Hepatocyte (in vitro differentiated cells): ENCODE measurements at regions not wholly inside any gene's neighbourhood (a gene's known extent, or its start where the extent isn't known, plus 50 kb on each side); places are given as distances from the start of the nearest gene placed in this dataset.
"Not testable (repeated sequence)": the region's sequence is repeated elsewhere in the genome, so short reads cannot be mapped to it uniquely, and the experiment has no call there.

Source experiments
- DNase-seq: peaks from one replicate; pipeline ENCODE4 v3.0.0-alpha.2; 2016; ENCODE audit warnings: low spot score
- H2AFZ ChIP-seq: fragments of 200-600 bp; sonication (generic); 2 replicates; pipeline ENCODE4 v1.6.0; 2016; ENCODE audit warnings: antibody characterized with exemption, mild to moderate bottlenecking
- H3K27ac ChIP-seq: fragments of 200-600 bp; sonication (generic); 2 replicates; pipeline ENCODE4 v1.5.1; 2016; ENCODE audit warnings: mild to moderate bottlenecking
- H3K27me3 ChIP-seq: fragments of 200-600 bp; sonication (generic); 2 replicates; pipeline ENCODE4 v1.6.1; 2016
- H3K36me3 ChIP-seq: fragments of 200-600 bp; sonication (generic); replicated peaks from 2 replicates; pipeline ENCODE4 v1.5.1; 2016; ENCODE audit warnings: low read depth; ENCODE audit not compliant: insufficient read depth
- H3K4me1 ChIP-seq: fragments of 200-600 bp; sonication (generic); 2 replicates; pipeline ENCODE4 v1.5.1; 2016; ENCODE audit warnings: mild to moderate bottlenecking, moderate library complexity; ENCODE audit not compliant: insufficient read depth
- H3K4me2 ChIP-seq: fragments of 200-600 bp; sonication (generic); 2 replicates; pipeline ENCODE4 v1.6.0; 2016
- H3K4me3 ChIP-seq: fragments of 200-600 bp; sonication (generic); 2 replicates; pipeline ENCODE4 v1.5.1; 2016; ENCODE audit warnings: mild to moderate bottlenecking
- H3K79me2 ChIP-seq: fragments of 200-600 bp; sonication (generic); 2 replicates; pipeline ENCODE4 v1.6.0; 2017; ENCODE audit warnings: mild to moderate bottlenecking
- H3K9me2 ChIP-seq: fragments of 200-600 bp; sonication (generic); replicated peaks from 2 replicates; pipeline ENCODE4 v1.6.0; 2017; ENCODE audit warnings: mild to moderate bottlenecking; ENCODE audit not compliant: insufficient read depth
- H3K9me3 ChIP-seq: fragments of 200-600 bp; sonication (generic); 2 replicates; pipeline ENCODE4 v1.5.1; 2016; ENCODE audit warnings: low read depth, mild to moderate bottlenecking
- H4K20me1 ChIP-seq: fragments of 200-600 bp; sonication (generic); 2 replicates; pipeline ENCODE4 v1.6.0; 2016; ENCODE audit warnings: mild to moderate bottlenecking; ENCODE audit not compliant: insufficient read depth, poor library complexity, severe bottlenecking
- EZH2 ChIP-seq: fragments of 200-600 bp; sonication (generic); IDR thresholded peaks from 2 replicates; pipeline ENCODE4 v1.6.1; 2016; ENCODE audit warnings: antibody characterized with exemption, mild to moderate bottlenecking, borderline replicate concordance
- EZH2phosphoT487 ChIP-seq: fragments of 200-600 bp; sonication (generic); IDR thresholded peaks from one replicate; pipeline ENCODE4 v1.6.1; 2018; ENCODE audit warnings: antibody characterized with exemption, mild to moderate bottlenecking, low read depth, moderate library complexity; ENCODE audit not compliant: unreplicated experiment, severe bottlenecking
- WGBS: methylation state at CpG from one replicate; pipeline ENCODE4 v1.1.6; 2016; ENCODE audit warnings: low lambda C conversion rate; ENCODE audit errors: missing lambda C conversion rate; 5-methylcytosine and 5-hydroxymethylcytosine counted together
- TF ChIP-seq, protein P1 (sequence below): fragments of 200-600 bp; sonication (generic); IDR thresholded peaks from 2 replicates; pipeline ENCODE4 v1.5.1; 2016; ENCODE audit warnings: antibody characterized with exemption, mild to moderate bottlenecking; ENCODE audit not compliant: poor library complexity

DNA sequence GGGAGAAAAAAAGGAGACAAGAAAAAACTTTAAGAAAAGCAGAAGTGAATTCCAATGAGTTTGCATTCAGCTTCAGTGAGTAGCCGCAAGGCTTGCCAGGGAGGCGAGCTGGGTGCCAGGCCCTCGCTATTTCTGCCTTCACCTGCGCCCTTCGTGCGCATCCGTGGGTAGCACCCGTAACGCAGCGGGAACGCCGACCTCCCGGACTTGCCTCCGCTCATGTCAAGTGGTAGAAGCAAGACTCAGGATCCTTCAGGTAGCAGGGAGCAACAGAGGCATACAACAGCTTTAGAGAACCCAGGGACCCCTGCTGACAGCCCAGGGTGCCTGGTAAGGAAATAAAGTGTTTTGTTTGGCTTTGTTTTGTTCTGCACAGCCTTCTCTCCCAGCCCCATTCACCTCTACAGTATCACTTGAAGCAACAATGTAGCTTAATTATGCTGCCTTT lies 140.0 kb upstream of the BCOR start:
- Histone ChIP-seq H3K79me2 (no peaks in the 10 kb centered on the region), H2AFZ (no peak overlapping the region), H3K9me3 (no peaks in the 10 kb centered on the region), H3K36me3 (no peaks in the 10 kb centered on the region), H3K4me3 (no peak overlapping the region), H3K27ac (no peak overlapping the region), H3K9me2 (no peaks in the 10 kb centered on the region), H3K4me2 (no peak overlapping the region), H3K27me3 (no peaks in the 10 kb centered on the region), H3K4me1 (no peaks in the 10 kb centered on the region), H4K20me1 (no peaks in the 10 kb centered on the region)
- TF ChIP-seq EZH2phosphoT487 (no peak), EZH2 (no peak)
- TF ChIP-seq, protein P1, sequence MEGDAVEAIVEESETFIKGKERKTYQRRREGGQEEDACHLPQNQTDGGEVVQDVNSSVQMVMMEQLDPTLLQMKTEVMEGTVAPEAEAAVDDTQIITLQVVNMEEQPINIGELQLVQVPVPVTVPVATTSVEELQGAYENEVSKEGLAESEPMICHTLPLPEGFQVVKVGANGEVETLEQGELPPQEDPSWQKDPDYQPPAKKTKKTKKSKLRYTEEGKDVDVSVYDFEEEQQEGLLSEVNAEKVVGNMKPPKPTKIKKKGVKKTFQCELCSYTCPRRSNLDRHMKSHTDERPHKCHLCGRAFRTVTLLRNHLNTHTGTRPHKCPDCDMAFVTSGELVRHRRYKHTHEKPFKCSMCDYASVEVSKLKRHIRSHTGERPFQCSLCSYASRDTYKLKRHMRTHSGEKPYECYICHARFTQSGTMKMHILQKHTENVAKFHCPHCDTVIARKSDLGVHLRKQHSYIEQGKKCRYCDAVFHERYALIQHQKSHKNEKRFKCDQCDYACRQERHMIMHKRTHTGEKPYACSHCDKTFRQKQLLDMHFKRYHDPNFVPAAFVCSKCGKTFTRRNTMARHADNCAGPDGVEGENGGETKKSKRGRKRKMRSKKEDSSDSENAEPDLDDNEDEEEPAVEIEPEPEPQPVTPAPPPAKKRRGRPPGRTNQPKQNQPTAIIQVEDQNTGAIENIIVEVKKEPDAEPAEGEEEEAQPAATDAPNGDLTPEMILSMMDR, result no peak
- WGBS, result 73% methylated on average over 14 of the region's 14 CpGs
- DNase-seq, result no peak

DNA sequence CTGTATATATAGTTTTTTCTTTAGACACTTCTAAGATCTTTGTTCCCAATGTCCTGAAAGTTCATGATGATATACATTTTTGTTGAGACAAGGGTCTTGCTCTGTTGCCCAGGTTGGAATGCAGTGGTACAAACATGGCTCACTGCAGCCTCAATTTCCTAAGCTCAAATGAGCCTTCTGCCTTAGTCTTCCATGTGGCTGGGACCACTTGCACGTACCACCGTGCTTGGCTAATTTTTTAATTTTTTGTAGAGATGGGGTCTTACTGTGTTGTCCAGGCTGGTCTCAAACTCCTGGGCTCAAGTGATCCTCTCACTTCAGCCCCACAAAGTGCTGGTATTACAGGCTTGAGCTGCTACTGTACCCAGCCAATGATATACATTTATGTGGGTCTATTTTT lies 132.9 kb upstream of the BCOR start:
- Histone ChIP-seq H2AFZ (no peak overlapping the region), H3K27me3 (no peaks in the 10 kb centered on the region), H3K9me3 (no peaks in the 10 kb centered on the region), H3K4me3 (no peak overlapping the region), H3K9me2 (no peaks in the 10 kb centered on the region), H3K36me3 (no peaks in the 10 kb centered on the region), H3K27ac (no peak overlapping the region), H3K79me2 (no peaks in the 10 kb centered on the region), H3K4me1 (no peaks in the 10 kb centered on the region), H3K4me2 (no peak overlapping the region), H4K20me1 (no peaks in the 10 kb centered on the region)
- WGBS, result 93% methylated on average over 2 of the region's 2 CpGs
- no peak for DNase-seq
- no peak for TF ChIP-seq EZH2
- TF ChIP-seq, protein P1, result no peak

DNA sequence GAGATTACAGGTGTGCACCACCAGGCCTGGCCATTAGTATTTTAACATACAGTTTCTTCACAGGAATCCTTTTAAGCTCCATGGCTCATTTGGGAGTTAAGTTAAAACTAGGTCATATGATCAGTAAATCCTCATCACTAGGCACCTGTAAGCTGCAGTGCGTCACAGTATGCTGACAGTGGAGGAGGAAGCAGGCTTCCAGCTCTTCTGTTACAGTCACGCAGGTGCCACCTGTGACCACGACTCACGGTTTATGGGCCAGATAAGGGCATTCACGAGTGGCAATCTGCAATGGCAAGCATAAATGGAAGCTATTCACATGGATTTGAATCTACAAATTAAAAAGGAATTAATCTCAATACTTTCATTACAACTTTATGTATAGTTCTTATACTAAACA lies 129.4 kb upstream of the BCOR start:
- H3K9me3 ChIP-seq, result no peaks in the 10 kb centered on the region
- H3K4me1 ChIP-seq, result no peaks in the 10 kb centered on the region
- no peak for TF ChIP-seq EZH2phosphoT487
- no peak for TF ChIP-seq EZH2
- TF ChIP-seq, protein P1, result no peak
- no peaks in the 10 kb centered on the region for H3K79me2 ChIP-seq
- no peak overlapping the region for H3K27ac ChIP-seq
- no peak overlapping the region for H3K4me2 ChIP-seq
- no peaks in the 10 kb centered on the region for H3K27me3 ChIP-seq
- no peak overlapping the region for H2AFZ ChIP-seq
- no peaks in the 10 kb centered on the region for H4K20me1 ChIP-seq
- DNase-seq, result no peak
- H3K9me2 ChIP-seq, result no peaks in the 10 kb centered on the region
- WGBS, result 76% methylated on average over 5 of the region's 5 CpGs
- no peak overlapping the region for H3K4me3 ChIP-seq
- no peaks in the 10 kb centered on the region for H3K36me3 ChIP-seq

DNA sequence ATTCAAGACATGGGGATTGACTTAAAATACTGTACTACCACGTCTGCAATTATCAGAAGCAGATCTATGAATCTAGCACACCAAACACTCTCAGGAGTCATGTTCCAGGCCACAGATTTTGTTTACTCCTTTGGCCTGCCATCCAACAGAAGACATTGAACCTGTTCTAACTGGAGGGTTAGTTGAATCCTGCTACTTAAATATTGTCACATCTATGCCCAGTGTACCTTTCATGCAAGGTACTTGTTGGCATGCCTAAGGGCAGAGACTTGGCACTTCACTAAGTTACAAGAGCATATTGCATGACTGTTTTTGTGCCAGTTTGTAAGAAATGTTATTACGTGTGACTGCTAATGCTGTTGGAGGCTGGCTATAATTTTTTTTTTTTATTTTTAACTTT lies 126.9 kb upstream of the BCOR start:
- H3K27me3 ChIP-seq, result no peaks in the 10 kb centered on the region

DNA sequence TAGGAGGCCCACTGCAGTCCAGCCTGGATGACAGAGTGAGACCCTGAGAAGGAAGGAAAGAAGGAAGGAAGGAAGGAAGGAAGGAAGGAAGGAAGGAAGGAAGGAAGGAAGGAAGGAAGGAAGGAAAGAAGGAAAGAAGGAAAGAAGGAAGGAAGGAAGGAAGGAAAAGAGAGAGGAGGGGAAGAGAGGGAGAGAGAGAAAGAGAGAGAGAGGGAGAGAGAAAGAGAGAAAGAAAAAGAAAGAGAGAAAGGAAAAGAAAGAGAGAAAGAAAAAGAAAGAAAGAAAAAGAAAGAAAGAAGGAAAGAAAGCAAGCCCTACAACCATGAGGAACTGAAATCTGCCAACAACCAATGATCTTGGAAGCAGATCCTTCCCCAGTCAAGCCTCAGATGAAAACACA lies 124.9 kb upstream of the BCOR start:
- not testable (repeated sequence) for H3K27ac ChIP-seq, H2AFZ ChIP-seq, H3K9me3 ChIP-seq, H3K36me3 ChIP-seq, H3K27me3 ChIP-seq, H3K9me2 ChIP-seq, H3K4me2 ChIP-seq, H4K20me1 ChIP-seq, H3K4me1 ChIP-seq, H3K4me3 ChIP-seq, H3K79me2 ChIP-seq, DNase-seq

More for the DNA sequence above, 126.9 kb upstream of the BCOR start:
- H2AFZ ChIP-seq, result no peak overlapping the region
- no peak for DNase-seq
- H4K20me1 ChIP-seq, result no peaks in the 10 kb centered on the region
- no peaks in the 10 kb centered on the region for H3K9me2 ChIP-seq
- H3K36me3 ChIP-seq, result no peaks in the 10 kb centered on the region
- TF ChIP-seq, protein P1, result no peak
- TF ChIP-seq EZH2phosphoT487 (no peak), EZH2 (no peak)
- H3K4me1 ChIP-seq, result no peaks in the 10 kb centered on the region
- H3K9me3 ChIP-seq, result no peaks in the 10 kb centered on the region
- no peak overlapping the region for H3K4me3 ChIP-seq
- H3K27ac ChIP-seq, result no peak overlapping the region
- no peaks in the 10 kb centered on the region for H3K79me2 ChIP-seq
- 70% methylated on average over 2 of the region's 2 CpGs for WGBS
- no peak overlapping the region for H3K4me2 ChIP-seq
